ENCODE measurements at regions not wholly inside any gene's neighbourhood (a gene's known extent, or its start where the extent isn't known, plus 50 kb on each side); places are given as distances from the start of the nearest gene placed in this dataset.

DNA sequence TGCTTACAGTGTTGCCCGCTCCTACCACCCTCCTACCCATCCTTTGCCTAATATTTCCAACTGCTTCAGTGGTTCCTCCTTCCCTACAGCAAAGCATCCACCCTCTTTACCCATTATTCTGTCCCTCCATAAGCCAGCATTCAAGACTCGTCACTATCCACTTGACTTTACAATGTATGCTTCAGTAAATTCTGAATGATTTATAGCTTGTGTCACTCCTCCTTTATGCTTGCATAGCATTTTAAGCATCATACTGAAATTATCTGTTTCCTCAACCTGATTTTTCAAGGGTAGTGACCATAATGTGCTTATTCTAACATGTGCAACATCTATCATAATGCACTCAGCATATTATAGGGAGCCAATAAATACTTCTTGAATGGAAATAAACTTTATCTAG is 365.5 kb downstream of the RAB28 start:
- DNase-seq: no peak

DNA sequence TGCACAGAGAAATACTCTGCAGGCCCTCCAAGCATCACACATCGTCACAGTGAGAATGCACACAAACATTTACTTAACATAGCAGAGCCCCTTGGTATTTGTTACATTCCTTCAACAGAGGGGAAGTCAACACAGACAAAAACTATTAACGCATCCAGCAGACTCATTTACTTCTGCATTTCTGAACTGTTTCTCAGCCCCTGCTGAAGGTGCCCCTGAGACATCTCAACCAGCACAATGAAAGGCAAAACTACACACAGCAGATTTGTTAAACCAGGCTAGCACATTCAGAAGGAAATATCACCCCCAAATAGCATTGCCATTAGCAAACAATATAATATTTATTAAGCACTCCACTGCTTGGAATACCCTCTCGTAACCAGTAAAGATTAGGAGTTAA is 367.0 kb downstream of the RAB28 start:
- no peak for DNase-seq

DNA sequence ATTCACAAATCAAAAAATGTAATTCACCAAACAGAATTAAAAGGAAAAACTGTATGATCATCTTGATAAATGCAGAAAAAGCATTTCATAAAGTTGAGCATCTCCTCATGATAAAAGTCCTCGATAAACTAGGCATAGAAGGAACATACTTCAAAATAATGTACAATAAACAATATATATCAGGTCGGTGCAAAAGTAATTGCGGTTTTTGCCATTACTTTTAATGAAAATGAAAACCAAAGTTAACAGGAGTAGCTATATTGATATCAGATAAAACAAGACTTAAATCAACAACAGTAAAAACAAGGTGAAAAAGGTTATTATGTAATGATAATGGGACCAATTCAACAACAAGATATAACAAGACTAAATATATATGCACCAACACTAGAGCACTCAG is 372.1 kb downstream of the RAB28 start:
- no peak for DNase-seq

DNA sequence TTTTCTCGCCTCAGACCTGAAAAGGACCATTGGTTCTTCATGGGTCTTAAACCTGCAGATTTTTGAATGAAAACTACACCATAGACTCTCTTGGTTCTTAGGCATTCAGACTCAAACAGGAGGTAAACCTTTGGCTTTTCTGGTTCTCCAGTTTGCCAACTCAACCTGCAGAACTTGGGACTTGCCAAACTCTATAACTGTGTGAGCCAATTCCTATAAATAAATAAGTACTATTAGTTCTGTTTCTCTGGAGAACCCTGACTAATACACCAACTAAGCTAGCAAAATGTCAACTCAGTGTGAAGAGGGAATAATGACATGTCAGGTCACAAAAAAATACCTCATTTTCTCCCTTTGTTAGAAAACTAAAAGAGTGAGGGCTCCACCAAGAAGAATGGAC is 374.6 kb downstream of the RAB28 start:
- DNase-seq: no peak

DNA sequence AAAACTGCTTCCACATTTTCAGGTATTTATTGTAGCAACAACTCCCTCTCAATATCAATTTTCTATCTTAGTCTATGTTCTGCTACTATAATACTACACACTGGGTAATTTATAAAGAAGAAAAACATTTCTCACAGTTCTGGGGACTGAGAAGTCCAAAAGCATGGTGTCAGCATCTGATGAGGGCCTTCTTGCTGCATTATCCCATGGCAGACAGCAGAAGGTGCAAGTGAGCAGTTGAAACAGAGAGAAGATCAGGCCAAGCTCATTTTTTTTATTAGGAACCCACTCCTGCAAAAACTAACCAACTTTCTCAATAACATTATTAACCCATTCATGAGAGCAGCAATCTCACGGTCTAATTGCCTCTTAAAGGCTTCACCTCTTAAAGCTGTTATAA is 376.0 kb downstream of the RAB28 start:
- no peak for DNase-seq

DNA sequence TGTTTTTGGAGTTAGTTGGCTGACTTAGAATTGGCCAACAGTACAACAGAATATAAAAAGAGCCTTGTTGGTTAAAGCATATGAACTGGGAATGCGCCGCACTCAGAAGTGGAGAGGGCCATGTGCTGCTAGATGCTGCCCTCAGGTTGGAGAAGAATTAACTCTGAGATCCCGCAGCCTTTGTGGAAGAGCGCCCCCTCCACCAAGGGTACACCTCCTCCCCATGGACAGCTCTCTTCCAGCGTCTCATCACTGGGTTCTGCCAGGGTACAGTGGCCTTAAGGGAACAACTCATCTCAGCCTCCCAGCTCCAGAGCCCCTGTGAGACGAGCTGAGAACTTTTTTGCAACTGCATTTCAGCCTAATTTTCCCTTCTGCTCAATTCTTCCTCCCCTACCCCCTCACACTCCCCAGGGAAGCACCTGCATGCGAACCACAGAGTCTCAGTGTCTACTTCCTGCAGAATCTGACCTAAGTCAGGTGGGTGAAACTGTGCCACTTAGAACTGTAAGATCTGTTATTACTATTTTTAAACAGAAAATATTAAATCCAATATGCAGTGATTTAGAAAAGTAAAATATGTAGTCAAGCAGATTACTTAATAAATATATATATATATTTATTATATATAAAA is 380.6 kb downstream of the RAB28 start:
- no peak for DNase-seq

DNA sequence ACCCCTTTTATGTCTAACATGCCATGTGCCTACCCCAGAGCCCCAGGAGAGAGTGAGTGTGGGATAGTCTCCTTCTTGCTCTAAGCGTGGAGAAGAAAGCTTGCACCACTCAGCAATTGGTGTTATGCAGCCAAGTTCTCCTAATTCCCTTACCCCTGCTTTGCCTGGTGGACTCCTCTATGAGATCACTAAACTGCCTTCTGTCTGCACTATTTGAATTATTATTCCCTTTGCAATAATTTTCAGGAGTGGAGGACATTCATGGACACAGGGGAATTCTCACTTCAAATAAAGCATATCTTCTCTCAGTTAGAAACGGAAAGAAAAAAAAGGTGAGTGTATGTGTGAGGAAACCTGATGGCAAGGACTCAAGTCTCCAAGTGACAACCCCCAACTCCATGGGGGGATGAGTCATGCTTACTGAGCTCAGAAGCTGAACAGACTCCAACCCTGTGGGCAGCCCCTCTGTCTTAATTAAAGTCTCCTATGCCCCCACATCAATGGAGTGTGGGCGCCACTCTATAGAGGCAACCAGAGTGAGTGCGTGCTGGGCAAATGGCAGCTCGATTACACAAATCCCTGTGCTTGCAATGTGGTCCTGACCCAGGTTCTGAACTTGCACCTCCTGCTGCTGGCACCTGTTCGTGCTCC is 381.9 kb downstream of the RAB28 start:
- no peak for DNase-seq

DNA sequence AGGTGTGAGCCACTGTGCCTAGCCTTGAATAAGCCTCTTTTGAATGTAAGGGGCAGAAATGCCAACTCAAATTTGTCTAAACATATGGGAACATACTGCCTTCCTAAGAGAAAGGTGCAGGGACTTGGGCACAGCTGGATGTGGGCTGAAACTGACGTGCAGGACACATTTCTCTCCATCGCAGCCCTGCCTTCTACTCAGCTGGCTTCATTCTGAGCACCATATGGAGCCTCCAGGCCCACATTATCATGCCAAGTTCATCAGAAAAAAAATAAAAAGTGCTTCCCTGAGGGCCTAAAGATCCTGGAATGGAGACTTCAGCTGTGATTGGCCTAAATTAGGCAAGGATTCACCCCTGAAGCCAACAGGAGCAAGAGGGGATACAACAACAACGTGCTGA is 386.2 kb downstream of the RAB28 start:
- DNase-seq: no peak

DNA sequence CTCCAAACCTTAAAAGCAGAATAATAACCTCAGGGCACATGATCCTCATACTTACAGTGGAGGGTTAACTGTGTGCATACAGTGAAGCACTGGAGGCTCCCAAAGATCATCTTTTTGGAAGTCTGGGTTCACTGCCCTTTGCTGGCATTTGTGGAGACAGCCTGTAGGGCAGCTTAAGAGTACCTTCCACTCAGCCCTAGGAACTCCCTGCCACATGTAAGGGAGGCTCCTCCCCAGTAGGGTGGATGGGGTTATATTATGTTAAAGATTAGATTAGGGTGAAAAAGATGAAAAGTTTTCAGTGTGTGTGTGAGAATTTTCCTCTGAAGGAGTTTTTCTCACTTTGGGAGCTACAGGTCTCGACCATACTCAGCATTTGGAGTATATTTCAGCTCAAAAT is 388.4 kb downstream of the RAB28 start:
- DNase-seq: no peak

DNA sequence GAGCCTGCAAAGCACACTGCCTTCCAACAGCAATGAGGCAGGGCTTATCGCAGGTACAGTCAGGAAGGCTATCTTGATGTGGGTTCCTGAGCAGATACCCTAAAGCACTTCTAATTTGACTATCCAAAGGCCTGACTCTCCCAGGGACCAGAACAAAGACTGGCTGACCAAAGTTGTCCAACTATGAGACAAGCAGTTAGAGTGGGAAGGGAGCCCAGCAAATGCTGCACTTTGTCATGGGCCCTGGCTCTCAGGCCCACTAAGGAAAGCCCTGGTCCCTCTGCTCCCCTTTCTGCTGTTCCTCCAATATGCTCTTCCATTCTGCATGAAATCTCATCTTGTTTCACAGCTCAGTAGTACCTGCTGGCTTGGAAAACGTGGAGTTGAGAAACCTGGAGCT is 391.0 kb downstream of the RAB28 start:
- no peak for DNase-seq

DNA sequence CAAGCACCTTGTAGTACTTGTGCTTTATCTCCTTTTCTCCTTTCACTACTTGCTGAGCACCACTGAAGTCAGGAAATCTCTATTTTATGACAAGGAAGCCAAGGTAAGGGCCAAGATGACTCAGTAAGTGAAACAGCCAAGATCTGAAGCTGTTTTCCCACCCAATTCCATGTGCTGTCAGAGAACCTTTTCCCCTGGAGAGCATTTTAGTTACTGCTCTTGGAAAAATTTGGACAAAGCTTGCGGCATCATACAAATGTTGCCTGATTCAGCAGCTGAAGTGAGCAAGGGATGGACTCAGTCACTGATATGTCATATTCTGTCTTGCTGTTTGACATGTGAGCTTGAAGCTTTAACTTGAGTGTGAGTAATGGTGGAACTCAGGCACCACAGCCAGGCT is 391.4 kb downstream of the RAB28 start:
- no peak for DNase-seq

DNA sequence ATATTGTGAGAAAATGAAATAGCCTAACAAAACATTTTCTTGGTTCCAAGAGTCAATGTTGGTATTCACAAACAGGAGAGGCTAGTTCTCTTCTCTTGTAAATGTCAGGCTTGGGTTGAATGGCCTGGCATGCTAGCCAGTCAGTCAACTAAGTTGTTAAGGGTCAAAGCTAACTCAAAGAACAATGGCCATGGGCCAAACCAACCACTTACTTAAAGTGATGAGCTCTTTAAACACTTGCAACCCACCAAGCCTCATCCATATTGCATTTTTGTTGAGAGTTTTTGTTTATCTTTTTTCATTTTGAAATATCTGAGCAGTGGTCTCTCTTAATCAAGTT is 394.5 kb downstream of the RAB28 start:
- no peak for DNase-seq

DNA sequence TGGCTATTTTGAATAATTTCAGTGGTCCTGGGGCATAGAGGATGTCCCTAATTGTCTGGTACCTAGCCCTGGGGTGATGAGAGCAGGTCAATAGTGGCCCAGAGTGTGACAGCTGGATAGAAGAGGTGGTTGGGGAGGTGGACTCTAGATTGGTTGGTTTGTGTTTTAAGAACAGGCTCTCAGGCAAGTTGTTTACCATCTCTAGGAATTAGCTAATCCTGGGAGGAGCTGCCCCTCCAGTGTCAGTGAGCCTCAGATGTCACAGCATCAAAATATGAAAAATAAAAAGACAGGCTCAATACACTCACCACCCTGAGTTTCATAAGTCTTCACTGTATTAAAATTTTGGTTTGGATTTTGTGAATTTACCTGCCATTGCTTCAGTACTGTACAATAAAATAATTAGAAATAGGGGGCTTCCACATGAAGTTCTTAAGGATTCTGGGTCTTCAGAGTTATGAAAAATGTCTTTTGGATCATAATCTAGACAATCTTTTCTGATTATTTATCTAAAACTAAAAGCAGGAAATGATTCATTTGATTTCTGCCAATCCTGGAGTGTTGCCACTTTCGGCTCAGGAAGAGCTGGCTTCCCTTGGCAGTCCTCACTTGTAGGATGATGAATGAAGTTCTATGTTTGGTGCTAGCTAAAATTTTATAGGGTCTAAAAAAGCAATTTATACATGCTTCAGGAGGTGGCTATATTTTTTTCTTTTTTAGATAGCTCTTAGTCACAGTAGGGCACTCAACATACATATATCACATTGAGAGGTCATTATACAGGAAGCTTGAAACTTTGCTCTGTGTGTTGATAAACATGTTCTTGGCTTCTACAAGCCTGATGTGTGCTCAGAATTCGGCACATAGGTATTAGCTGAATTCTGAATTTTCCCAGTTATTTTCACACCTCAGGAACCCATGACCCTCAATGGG is 395.1 kb downstream of the RAB28 start:
- DNase-seq: no peak

DNA sequence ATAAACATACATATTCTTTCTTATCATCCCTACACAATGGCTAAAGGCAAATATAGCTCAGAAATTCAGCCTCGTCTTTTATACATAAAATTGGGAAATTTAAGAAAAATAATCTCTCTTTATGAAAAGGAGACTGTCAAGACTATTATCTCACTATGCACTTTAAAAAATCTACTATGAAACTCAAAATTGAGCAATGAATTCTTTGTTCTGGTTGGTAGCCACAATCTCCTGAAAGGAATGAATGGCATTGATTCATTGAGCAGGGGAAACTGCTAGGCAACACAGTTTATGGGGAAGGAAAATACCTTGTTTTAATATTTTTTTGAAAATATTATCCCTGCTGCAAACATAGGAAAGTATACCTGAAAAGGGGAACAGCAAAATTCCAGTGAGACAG is 397.1 kb downstream of the RAB28 start:
- no peak for DNase-seq

DNA sequence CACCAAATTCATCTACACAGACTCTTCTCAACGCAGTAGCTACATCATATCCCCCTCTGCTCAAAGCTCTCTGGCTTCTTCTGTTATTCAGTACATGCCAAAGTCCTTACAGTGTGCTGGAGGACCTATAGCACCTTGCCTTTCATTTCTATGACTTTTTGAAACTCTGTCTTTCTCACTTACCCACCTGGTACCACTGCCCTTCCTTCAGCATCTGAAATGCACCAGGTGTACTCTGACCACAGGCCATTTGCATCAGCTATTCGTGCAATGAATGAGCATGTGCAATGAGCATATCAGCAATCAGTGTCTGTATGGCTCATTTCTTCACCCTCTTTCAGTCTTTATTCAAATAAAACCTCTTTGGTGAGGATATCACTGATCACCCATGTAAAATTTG is 399.9 kb downstream of the RAB28 start:
- DNase-seq: no peak

DNA sequence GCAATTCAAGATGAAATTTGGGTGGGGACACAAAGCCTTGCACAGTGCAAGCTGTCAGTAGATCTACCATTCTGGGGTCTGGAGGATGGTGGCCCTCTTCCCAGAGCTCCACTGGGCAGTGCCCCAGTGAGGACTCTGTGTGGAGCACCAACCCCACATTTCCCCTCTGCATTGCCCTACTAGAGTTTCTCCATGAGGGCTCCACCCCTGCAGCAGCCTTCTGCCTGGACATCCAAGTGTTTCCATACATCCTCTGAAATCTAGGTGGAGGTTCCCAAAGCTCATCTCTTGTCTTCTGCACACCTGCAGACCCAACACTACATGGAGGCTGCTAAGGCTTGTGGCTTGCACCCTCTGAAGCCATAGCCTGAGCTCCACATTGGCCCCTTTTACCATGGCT is 402.3 kb downstream of the RAB28 start:
- DNase-seq: no peak

DNA sequence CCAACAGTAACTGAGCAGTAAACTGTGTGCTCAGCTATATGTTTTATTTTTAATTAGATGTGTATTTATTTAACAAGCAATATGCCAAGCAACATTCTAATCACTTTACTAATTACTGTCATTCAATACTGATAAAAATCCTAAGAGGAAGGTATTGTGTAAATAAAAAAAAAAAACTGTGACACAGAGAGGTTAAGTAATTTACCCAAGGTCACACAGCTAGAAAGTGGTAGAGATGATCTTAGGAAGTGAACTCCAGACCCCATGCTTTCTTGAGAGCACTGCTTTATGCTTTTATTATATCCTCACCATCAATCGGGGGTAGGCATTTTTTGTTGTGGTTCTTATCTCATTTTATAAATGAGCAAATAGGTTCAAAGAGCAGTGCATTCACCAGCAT is 417.1 kb downstream of the RAB28 start:
- no peak for DNase-seq

DNA sequence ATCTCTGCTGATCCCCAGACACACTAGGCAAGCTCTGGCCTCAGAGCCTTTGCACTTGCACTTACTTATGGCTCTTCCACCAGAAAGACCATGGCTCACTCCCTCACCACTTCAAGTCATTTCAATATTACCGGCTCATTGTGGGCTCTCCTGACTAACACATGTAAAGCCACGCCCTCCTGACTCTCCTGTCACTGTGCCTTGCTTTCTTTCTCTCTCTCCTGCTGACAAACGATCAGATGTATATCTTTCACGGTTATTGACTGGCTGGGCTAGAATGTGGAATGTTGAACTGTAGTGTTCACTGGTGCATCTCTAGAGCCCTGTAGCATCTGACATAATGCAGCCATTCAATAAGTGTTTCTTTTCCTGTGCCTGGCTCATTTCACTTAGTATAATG is 425.1 kb downstream of the RAB28 start:
- DNase-seq: no peak

DNA sequence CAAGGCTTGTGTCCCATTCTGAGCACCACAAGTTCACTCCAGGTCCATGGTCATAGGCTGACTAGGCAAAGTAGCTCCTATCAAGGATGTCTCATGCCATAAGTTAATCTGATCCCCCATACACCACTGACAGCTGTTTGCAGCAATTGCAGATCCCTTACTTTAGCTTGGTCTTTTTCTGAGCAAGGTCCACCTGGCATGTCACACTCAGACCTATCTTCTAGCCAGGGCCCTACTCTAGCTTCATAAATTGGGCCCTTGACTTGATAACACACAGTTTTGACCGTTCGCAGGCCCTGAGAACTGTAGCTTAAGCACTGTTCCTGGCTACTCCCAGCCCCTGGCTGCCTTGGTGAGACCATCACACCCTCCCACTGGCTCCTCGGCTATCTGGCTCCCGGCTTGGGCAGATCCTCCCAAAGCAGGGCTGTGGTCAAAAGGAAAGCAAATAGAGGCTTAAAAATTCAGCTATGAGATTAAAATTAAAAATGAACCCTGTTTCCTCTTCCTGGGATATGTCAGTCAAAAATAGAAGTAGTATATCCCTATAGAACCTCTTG is 427.4 kb downstream of the RAB28 start:
- no peak for DNase-seq

DNA sequence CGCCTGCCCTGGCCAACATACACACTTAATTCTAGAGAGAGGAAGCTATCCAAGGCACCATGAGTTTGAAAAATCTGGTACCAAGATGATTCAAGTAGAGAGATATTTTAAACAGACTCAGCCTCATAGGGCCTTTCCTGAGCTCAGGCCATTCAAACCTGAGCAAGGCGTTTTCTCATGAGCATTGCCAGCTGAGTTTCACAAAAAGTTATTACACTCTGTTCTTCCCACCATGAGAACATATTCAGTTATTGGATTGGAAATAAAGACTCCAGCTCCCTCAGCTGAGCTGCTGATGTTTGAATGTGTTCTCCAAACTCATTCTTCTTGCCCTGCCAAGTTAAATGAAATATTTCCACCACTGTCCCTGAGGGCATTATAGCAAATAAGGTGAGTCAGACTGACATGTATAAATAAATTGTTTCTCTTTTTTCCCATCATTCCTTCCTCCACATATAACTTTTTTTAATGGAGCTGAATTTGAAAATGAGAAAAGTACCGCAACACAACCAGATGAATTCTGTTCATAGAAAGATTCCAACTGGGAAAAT is 429.6 kb downstream of the RAB28 start:
- DNase-seq: no peak

DNA sequence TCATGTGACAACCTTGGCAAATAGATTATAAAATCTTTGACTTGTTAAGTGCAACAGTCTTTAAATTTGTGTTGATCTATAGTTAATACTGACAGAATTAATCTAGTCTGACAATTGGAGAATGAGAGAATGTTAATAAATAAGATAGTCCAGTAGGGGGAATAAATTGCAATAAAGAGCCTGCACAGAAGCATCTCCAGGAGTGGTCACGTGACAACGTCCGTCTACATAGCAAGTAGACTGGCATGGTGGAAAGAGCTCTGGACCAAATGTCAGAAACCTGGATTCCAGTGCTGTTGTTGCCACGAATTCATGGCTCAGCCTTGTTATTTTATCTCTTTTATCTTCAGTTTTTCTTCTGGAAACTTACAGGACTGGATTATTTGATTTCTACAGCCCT is 436.5 kb downstream of the RAB28 start:
- no peak for DNase-seq

DNA sequence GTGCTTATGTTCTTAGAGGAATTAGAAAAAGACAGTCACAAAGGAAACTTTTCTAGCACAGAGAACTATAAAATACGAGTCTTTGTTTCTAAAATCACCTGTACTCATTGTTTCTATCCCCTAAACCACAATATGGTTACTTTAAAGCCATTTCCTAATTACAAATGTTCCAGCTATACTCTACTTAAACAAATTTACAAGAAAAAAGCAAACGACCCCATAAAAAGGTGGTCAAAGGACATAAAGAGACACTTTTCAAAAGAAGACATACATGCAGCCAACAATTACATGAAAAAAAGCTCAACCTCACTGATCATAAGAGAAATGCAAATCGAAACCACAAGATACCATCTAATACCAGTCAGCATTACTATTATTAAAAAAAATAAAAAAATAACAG is 447.3 kb downstream of the RAB28 start:
- no peak for DNase-seq

DNA sequence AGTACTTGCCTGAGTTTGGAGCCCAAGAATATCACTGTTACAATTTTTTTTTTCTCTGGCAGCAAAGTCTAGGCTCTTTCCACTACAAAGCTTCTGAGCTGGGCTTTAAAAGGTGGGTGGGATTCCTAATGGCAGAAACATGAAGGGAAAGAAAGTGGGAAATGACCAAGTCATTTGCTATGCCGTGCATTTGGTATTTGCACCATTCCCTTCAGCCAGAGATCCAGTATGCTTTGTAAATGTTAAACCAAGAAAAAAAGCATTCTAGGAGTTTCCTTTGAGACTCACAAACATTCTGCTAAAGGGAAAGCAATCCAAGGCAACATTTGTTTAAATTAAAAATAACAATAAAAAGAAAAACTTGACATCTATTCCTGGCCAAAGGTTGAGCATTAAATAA is 451.2 kb downstream of the RAB28 start:
- no peak for DNase-seq
